Bronchial epithelial cell (primary cell): ENCODE measurements at regions not wholly inside any gene's neighbourhood (a gene's known extent, or its start where the extent isn't known, plus 50 kb on each side); places are given as distances from the start of the nearest gene placed in this dataset.

Source experiments
- DNase-seq: peaks from one replicate; pipeline ENCODE4 v3.0.0-alpha.2; 2010; ENCODE audit warnings: low read depth
- FAIRE-seq: peaks from 2 replicates; lab custom pipeline; 2011; peaks lifted over from hg19 to GRCh38; lab: Jason Lieb, UNC
- H3K27me3 ChIP-seq: 2 replicates; pipeline ENCODE4 v1.5.1; 2011; ENCODE audit warnings: low read length; ENCODE audit not compliant: control insufficient read depth, insufficient read depth
- H3K36me3 ChIP-seq: 2 replicates; pipeline ENCODE4 v1.5.1; 2011; ENCODE audit warnings: low read length; ENCODE audit not compliant: control insufficient read depth, insufficient read depth
- H3K4me3 ChIP-seq: 2 replicates; pipeline ENCODE4 v1.5.1; 2011; ENCODE audit warnings: mild to moderate bottlenecking, low read depth, low read length, control low read depth
- CTCF ChIP-seq: IDR thresholded peaks from 2 replicates; pipeline ENCODE4 v1.5.1; 2011; ENCODE audit warnings: mild to moderate bottlenecking, moderate library complexity, low read length, control low read depth, inconsistent platforms; ENCODE audit not compliant: insufficient read depth, severe bottlenecking

- peak; percentile 17 for DNase-seq
Observed at GRCh38 chrX:118215346-118215745, 98.7 kb upstream of the KLHL13 start.

GRCh38 chrX:118216087-118216486 lies 99.5 kb upstream of the KLHL13 start:
- Histone ChIP-seq H3K4me3 (no peak overlapping the region), H3K27me3 (no peaks in the 10 kb centered on the region), H3K36me3 (no peaks in the 10 kb centered on the region)
- no peak for DNase-seq
- TF ChIP-seq CTCF: no peak
- FAIRE-seq: no peak

More at GRCh38 chrX:118215346-118215745, 98.7 kb upstream of the KLHL13 start:
- Histone ChIP-seq H3K27me3 (no peaks in the 10 kb centered on the region), H3K4me3 (no peak overlapping the region), H3K36me3 (no peaks in the 10 kb centered on the region)
- peak; percentile 55 for FAIRE-seq
- no peak for TF ChIP-seq CTCF

GRCh38 chrX:118216509-118216908 lies 99.9 kb upstream of the KLHL13 start:
- Histone ChIP-seq H3K27me3 (no peaks in the 10 kb centered on the region), H3K4me3 (no peak overlapping the region), H3K36me3 (no peaks in the 10 kb centered on the region)
- FAIRE-seq (peak; percentile 84), DNase-seq (no peak)
- TF ChIP-seq CTCF: no peak

- H3K27me3 ChIP-seq: no peaks in the 10 kb centered on the region
- no peak for TF ChIP-seq CTCF
- no peak overlapping the region for H3K4me3 ChIP-seq
- H3K36me3 ChIP-seq: no peaks in the 10 kb centered on the region
- DNase-seq (no peak), FAIRE-seq (peak; percentile 73)
Observed at GRCh38 chrX:118218079-118218478, 101.5 kb upstream of the KLHL13 start.

- Histone ChIP-seq H3K36me3 (no peaks in the 10 kb centered on the region), H3K4me3 (no peak overlapping the region), H3K27me3 (no peaks in the 10 kb centered on the region)
- DNase-seq (no peak), FAIRE-seq (no peak)
- no peak for TF ChIP-seq CTCF
Observed at GRCh38 chrX:118218940-118219339, 102.3 kb upstream of the KLHL13 start.

- Histone ChIP-seq H3K36me3 (no peaks in the 10 kb centered on the region), H3K4me3 (no peak overlapping the region), H3K27me3 (no peaks in the 10 kb centered on the region)
- FAIRE-seq: no peak
- TF ChIP-seq CTCF: no peak
- DNase-seq: no peak
Observed at GRCh38 chrX:118219866-118220265, 103.3 kb upstream of the KLHL13 start.
